Occipital lobe (tissue), 1 donor: ENCODE measurements at regions not wholly inside any gene's neighbourhood (a gene's known extent, or its start where the extent isn't known, plus 50 kb on each side); places are given as distances from the start of the nearest gene placed in this dataset.
"Not testable (repeated sequence)": the region's sequence is repeated elsewhere in the genome, so short reads cannot be mapped to it uniquely, and the experiment has no call there.

Experiments
- DNase-seq: peaks from one replicate; lab custom pipeline; 2025; lab: John Stamatoyannopoulos, UW

GRCh38 chr12:131533139-131533538 is 177.8 kb upstream of the SFSWAP start:
- no peak for DNase-seq

DNA sequence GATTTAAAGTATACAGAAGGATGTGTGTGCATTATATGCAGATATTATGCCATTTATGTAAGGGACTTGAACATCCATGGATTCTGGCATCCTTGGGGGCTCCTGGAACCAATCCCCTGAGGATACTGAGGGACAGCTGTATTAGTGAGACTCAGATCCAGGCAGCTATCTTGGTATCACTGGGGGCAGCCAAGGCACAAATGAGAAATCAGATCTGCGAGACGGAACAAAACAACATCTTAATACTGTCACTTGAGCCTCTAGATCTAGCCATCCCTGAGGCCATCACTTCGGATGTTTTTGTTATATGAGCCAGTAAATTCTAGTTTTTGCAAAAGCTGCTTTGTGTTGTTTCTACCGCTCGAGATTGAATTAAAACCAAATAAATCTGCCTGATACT is 175.1 kb upstream of the SFSWAP start:
- DNase-seq = no peak

GRCh38 chr12:131536337-131536736 is 174.6 kb upstream of the SFSWAP start:
- DNase-seq = no peak

- no peak for DNase-seq
Observed at GRCh38 chr12:131536766-131537165, 174.1 kb upstream of the SFSWAP start.

DNA sequence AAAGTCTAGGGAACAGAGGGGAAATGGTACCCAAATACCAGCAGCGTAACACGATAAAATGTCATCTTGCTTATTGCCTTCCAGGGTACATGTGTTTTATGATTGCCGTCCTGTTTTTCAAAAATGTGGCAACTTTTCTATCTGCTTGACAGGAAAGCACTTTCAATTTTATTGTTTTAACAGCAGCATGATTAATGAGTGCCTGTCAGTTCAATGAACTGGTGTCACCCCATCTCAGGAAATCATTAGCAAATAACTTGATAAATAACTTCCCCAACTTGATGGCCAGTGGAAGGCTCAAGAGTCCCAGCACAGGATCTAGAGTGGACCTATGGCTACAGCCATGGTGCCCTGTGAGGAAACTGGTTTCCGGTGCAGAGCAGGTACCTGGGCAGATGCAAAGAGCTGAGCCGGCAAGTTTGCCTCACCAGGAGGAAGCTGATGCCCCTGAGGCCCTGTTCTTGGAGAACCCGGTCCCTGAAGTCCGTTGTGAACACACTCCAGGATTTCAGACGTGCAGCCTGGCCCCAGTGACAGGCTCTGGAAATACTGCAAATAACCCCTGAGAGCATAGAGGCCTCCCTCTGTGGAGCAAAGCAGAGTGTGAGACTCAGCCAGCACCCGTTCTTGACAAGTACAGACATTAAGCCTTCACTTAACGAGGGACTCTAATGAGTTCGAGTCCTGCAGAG is 173.5 kb upstream of the SFSWAP start:
- DNase-seq = no peak

GRCh38 chr12:131539381-131539780 is 171.5 kb upstream of the SFSWAP start:
- no peak for DNase-seq

DNA sequence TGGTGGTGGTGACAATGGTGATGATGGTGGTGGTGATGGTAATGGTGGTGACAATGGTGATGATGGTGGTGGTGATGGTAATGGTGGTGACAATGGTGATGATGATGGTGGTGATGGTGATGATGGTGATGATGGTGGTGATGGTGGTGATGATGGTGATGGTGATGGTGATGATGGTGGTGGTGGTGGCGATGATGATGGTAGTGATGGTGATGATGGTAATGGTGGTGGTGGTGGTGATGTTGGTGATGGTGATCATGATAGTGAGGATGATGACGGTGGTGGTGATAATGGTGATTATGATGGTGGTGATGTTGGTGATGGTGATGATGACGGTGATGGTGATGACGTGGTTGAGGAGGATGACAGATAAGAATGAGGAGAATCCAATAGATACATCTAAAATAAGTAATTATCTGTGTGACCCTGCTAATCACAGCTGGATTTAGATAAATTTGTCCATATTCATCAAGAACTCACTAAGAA is 170.7 kb upstream of the SFSWAP start:
- DNase-seq = no peak

DNA sequence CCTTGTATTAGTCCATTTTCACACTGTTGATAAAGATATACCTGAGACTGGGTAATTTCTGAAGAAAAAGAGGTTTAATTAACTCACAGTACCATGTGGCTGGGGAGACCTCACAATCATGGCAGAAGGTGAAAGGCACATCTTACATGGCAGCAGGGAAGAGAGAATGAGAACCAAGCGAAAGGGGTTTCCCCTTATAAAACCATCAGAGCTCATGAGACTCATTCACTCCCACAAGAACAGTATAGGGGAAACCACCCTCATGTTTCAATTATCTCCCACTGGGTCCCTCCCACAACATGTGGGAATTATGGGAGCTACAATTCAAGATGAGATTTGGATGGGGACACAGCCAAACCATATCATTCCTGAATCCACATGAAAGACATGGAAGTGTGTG is 169.4 kb upstream of the SFSWAP start:
- not testable (repeated sequence) for DNase-seq

GRCh38 chr12:131542351-131542750 is 168.5 kb upstream of the SFSWAP start:
- no peak for DNase-seq

DNA sequence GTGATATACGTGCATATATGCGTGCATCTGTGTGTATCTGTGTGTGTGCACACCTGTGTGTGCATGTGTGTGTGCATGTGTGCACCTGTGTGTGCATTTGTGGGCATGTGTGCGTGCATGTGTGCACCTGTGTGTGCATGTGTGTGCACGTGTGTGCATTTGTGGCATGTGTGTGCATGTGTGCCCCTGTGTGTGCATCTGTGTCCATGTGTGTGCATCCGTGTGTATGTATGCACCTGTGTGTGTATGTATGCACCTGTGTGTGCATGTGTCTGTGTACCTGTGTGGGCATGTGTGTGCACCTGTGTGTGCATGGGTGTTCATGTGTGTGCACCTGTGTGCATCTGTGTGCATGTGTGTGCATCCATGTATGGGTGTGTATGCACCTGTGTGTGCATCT is 167.8 kb upstream of the SFSWAP start:
- DNase-seq = no peak

DNA sequence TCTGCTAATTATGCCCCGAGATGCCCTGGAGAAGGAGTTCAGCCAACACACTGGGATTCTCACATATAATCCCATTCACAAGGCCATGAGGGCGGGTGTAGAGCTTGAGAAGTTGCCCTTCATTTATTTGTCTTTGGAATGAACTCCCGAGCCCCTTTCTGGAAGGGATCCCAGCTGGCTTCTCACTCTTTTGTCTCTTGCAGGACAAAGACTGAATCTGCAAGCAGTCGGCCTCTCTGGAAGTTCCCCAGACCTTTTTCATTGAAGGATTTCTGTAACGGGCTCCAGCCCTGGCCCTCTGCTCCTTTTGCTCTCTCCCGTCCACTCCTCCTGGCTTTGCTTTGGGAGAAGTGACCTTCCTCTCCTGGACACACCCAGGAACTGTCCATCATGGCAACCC is 163.3 kb upstream of the SFSWAP start:
- DNase-seq = peak; percentile 13

DNA sequence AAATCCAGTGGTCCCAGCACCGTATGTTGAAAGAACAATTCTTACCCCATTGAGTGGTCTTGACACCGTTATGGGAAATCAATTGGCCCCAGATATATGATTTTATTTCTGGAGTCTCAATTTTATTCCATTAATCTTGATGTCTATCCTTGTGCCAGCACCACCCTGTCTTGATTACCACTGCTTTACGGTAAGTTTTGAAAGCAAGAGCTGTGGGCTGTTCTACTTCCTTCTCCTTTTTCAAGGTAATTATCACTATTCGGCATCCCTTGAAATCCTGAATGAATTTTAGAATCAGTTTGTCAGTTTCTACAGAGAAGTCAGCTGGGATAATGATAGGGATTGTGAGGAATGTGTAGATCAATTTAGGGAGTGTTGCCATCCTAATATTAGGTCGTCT is 160.8 kb upstream of the SFSWAP start:
- DNase-seq = no peak

DNA sequence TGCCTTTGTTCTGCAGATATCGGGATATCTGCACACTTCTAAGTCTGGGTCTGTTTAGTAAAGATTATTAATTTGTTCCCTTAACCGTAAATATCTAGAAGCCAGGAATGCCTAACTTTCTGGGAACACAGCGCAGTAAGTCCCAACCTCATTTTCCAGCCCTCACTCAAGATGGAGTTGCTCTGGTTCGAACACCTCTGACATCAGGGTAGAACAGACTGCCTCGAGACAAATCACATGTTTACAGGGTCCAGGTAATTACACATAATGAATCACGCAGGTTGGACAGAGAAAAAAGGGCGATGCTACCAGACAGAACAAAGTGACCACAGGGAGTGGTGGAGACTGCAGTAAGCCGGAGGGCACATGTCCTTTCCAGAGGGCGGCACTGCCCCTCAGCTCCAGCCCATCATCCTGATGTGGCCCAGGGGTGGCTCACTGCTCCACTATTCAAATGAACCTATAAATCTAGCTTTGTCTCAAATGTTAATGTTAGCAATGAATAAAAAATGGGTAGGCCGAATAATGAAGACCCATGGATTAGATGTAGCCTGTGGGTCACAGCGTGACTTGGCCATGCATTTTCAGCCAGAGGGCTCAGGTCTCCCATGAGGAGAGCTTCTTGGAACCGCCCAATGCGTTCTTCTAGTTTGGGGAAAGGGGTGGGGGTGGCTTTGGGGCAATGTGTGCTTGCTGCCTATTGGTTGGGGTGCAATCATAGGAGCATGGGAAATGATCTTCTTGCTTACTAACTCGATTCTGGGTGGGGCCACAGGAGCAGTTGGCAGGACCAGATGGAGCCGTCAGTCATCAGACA is 159.0 kb upstream of the SFSWAP start:
- DNase-seq = no peak

GRCh38 chr12:131552492-131552863 is 158.4 kb upstream of the SFSWAP start:
- no peak for DNase-seq

DNA sequence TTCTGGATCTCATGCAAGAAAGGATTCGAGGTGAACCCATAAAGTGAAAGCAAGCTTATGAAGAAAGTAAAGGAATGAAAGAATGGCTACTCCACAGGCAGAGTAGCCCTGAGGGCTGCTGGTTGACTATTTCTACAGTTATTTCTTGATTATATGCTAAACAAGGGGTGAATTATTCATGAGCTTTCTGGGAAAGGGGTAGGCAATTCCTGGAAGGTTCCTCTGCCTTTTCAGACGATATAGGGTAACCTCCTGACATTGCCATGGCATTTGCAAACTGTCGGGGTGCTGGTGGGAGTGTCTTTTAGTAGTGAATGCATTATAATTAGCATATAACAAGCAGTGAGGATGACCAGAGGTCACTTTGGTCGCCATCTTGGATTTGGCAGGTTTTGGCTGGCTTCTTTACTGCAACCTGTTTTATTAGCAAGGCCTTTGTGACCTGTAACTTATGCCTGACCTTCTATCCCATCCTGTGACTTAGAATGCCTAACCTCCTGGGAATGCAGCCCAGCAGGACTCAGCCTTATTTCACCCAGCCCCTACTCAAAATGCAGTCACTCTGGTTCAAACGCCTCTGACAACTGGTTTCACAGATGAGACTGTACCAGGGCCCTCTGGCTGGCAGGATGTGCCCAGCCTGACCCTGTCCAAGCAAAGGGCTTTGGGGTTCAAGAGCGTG is 157.7 kb upstream of the SFSWAP start:
- no peak for DNase-seq

DNA sequence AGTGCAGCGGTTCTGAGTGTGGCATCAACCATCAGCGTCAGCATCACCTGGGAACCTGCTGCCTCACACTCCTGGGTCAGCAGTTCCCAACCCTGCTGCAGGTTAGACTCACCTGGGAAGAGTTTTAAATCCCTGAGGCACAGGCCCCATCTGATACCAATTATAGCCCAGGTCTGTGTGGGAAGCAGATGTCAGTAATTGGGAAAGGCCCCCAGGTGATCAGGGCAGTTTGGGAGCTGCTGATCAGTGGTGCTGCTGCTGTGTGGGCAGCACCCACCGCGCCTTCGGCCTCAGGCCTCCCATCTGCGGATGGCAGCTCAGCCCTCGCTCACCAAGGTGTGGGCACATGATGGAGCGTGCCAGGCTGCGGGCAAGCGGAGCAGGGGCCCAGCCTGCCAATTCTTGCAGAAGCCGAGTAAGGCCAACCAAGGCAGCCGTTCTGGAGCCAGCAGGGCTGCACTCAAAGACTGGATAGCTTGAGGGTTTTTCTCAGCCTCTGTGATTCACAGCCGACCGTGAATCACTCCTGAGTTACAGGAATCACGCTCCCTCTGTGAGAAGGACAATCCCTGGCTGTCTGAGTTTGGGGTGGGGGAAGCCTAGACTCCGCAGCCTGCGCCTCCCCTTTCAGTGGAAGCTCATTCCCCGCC is 155.6 kb upstream of the SFSWAP start:
- DNase-seq = peak; percentile 19

DNA sequence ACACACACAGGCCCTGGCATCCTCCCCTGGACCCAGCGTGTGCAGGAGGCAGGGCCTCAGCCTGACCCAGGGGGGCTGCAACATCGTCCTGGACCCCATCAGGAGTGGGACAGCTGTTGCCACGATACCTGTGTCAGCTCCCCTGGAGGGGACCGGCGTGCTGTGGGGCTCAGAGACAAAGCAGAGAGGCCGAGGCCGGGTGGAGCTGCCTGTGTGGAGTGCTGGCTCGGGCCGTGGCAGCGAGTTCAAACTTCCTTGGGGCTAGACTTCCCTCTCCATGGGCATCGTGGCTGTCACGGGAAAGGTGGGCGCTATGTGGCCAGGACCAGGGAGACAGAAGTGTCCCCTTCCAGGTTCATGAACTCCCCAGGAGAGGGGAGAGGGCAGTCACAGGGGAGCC is 155.0 kb upstream of the SFSWAP start:
- no peak for DNase-seq

- no peak for DNase-seq
Observed at GRCh38 chr12:131557078-131557709, 153.7 kb upstream of the SFSWAP start.

DNA sequence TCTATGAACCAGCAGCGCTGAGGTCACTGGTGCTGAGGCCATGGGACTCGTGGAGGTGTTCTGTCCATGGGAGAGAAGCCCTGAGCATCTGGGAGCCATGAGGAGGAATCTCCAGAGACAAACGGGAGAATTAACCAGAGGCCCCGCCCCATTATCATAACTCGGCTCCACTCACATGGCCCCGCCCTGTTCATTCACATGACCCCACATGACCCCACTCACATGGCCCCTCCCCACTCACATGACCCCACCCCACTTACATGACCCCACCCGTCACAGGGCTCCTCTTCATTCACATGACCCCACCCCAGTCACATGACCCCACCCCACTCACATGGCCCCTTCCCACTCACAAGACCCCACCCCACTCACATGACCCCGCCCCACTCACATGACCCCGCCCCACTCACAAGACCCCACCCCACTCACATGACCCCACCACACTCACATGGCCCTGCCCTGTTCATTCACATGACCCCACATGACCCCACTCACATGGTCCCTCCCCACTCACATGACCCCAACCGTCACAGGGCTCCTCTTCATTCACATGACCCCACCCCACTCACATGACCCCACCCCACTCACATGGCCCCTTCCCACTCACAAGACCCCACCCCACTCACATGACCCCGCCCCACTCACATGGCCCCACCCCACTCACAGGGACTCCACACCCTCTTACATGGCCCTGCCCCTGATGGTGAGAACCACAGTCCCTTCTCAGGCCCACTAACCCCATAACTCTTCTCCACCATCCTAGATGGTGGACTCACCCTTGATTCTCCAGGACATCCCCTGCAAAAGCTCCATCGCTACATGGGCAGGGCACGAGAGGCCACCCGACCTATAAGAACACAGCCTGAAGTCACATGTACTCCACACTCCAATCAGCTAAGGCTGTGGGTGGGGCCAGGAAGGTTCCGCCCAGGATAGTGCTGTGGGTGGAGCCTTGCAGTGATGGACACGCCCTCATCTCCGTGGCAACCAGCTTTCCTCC is 151.1 kb upstream of the SFSWAP start:
- no peak for DNase-seq

DNA sequence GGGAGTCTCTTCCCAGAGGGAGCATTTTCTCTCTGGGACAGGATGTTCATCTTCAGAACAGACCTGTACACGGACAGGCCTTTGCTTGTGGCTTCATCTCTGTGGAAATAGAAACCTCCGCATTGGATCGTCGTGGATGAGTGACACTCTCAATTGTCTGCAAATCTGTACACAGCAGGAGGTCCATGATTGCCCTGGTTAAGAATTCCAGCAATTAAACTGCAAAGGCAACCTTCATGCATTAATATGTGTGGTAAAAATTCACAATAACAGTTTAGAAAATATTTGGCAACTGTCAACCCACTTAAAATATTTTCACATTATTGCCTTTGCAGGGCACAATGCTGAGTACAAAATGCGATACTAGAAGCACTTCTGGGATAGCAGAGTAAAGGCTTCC is 149.8 kb upstream of the SFSWAP start:
- DNase-seq = no peak
